Natural killer cell (primary cell): ENCODE measurements at regions not wholly inside any gene's neighbourhood (a gene's known extent, or its start where the extent isn't known, plus 50 kb on each side); places are given as distances from the start of the nearest gene placed in this dataset.

Experiments
- ATAC-seq, 3 donors: fragments of 150-1000 bp in 2 of 3; fragments of 200-7000 bp in 1 of 3; cut with Tn5 transposase; 1 replicate in 1 of 3; 2 replicates in 2 of 3; pipeline ENCODE4 v1.10.0; 2021; ENCODE audit warnings: mild to moderate bottlenecking in 2 of 3, moderate library complexity in 2 of 3
- DNase-seq, 2 donors: peaks; one replicate each; pipeline versions ENCODE4 v3.0.0 to v3.0.0-alpha.2; 2013 to 2021; ENCODE audit warnings: mixed read lengths in 1 of 2
- H3K27ac ChIP-seq: one replicate; pipeline ENCODE4 v1.5.1; 2013; ENCODE audit warnings: mild to moderate bottlenecking, low read length
- H3K27me3 ChIP-seq: one replicate; pipeline ENCODE4 v1.6.1; 2013; ENCODE audit warnings: low read length; ENCODE audit not compliant: control insufficient read depth, insufficient read depth
- H3K36me3 ChIP-seq: one replicate; pipeline ENCODE4 v1.6.1; 2013; ENCODE audit warnings: low read length; ENCODE audit not compliant: control insufficient read depth, insufficient read depth
- H3K4me1 ChIP-seq: one replicate; pipeline ENCODE4 v1.6.1; 2013; ENCODE audit warnings: low read length; ENCODE audit not compliant: control insufficient read depth, insufficient read depth
- H3K4me3 ChIP-seq: one replicate; pipeline ENCODE4 v1.5.1; 2013; ENCODE audit warnings: low read length
- H3K9me3 ChIP-seq: one replicate; pipeline ENCODE4 v1.6.1; 2013; ENCODE audit warnings: low read length; ENCODE audit not compliant: control insufficient read depth, insufficient read depth
- H3K27ac Mint-ChIP-seq, 2 donors: one replicate each; pipeline ENCODE4 v1.8.0; 2022; ENCODE audit warnings: mild to moderate bottlenecking in 2 of 2, mixed read lengths in 2 of 2, moderate library complexity in 1 of 2
- H3K27me3 Mint-ChIP-seq, 2 donors: one replicate each; pipeline ENCODE4 v1.8.0; 2022; ENCODE audit warnings: low read depth in 2 of 2, mixed read lengths in 2 of 2
- H3K36me3 Mint-ChIP-seq: one replicate; pipeline ENCODE4 v1.8.0; 2022; ENCODE audit warnings: mixed read lengths
- H3K4me1 Mint-ChIP-seq, 2 donors: one replicate each; pipeline ENCODE4 v1.8.0; 2022; ENCODE audit warnings: mixed read lengths in 2 of 2
- H3K4me3 Mint-ChIP-seq: one replicate; pipeline ENCODE4 v1.8.0; 2022; ENCODE audit warnings: mild to moderate bottlenecking, moderate library complexity, mixed read lengths
- H3K9me3 Mint-ChIP-seq, 2 donors: one replicate each; pipeline ENCODE4 v1.8.0; 2022; ENCODE audit warnings: mixed read lengths in 2 of 2
- WGBS: methylation state at CpG from one replicate; pipeline ENCODE4 v1.1.7; 2013; ENCODE audit warnings: missing lambda C conversion rate; ENCODE audit not compliant: insufficient coverage; 5-methylcytosine and 5-hydroxymethylcytosine counted together
- intact Hi-C: fragments of 100-400 bp; cut with micrococcal nuclease; formaldehyde crosslinking; loops from one replicate; pipeline ENCODE4 v1.14.2; 2022
- TF ChIP-seq, protein P1 (sequence below): fragments of 200-600 bp; IDR thresholded peaks from one replicate; pipeline ENCODE4 v1.8.0; 2022; ENCODE audit warnings: antibody characterized with exemption

DNA sequence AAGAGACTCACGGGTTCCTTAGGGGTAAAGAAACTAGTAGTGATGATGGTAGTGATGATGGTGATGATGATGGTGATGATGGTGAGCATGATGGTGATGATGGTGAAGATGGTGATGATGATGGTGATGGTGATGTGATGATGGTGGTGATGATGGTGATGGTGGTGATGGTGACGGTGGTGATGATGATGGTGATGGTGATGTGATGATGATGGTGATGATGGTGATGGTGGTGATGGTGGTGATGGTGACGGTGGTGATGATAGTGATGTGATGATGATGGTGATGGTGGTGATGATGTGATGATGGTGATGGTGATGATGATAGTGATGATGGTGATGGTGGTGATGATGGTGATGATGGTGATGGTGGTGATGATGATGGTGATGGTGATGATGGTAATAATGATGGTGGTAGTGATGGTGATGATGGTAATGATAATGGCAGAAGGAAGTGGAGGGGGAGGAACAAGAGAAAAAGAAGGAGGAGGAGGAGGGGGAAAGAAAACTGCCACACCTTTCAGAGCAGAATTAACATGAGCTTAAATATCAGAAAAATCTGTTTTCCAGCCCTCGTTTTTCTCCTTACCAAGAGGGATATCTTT is 85.5 kb downstream of the FZD10 start:
- H3K4me3 ChIP-seq: no peak overlapping the region
- H3K27ac ChIP-seq: no peak overlapping the region
- no peaks in the 10 kb centered on the region for H3K27me3 ChIP-seq
- TF ChIP-seq, protein P1, sequence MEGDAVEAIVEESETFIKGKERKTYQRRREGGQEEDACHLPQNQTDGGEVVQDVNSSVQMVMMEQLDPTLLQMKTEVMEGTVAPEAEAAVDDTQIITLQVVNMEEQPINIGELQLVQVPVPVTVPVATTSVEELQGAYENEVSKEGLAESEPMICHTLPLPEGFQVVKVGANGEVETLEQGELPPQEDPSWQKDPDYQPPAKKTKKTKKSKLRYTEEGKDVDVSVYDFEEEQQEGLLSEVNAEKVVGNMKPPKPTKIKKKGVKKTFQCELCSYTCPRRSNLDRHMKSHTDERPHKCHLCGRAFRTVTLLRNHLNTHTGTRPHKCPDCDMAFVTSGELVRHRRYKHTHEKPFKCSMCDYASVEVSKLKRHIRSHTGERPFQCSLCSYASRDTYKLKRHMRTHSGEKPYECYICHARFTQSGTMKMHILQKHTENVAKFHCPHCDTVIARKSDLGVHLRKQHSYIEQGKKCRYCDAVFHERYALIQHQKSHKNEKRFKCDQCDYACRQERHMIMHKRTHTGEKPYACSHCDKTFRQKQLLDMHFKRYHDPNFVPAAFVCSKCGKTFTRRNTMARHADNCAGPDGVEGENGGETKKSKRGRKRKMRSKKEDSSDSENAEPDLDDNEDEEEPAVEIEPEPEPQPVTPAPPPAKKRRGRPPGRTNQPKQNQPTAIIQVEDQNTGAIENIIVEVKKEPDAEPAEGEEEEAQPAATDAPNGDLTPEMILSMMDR: no peak
- ATAC-seq (no peak), DNase-seq (no peak)
- no peak overlapping the region for H3K4me3 Mint-ChIP-seq
- no peaks in the 10 kb centered on the region for H3K27me3 Mint-ChIP-seq
- H3K27ac Mint-ChIP-seq: no peak overlapping the region
- no peaks in the 10 kb centered on the region for H3K4me1 ChIP-seq
- no peaks in the 10 kb centered on the region for H3K36me3 ChIP-seq
- intact Hi-C loops: no loop called here
- H3K36me3 Mint-ChIP-seq: no peaks in the 10 kb centered on the region
- H3K9me3 Mint-ChIP-seq: peaks cover 0 to 5% of the 10 kb centered on the region in 2 donors
- H3K9me3 ChIP-seq: peaks cover 3% of the 10 kb centered on the region
- 82% methylated on average over 4 of the region's 4 CpGs for WGBS
- no peaks in the 10 kb centered on the region for H3K4me1 Mint-ChIP-seq

DNA sequence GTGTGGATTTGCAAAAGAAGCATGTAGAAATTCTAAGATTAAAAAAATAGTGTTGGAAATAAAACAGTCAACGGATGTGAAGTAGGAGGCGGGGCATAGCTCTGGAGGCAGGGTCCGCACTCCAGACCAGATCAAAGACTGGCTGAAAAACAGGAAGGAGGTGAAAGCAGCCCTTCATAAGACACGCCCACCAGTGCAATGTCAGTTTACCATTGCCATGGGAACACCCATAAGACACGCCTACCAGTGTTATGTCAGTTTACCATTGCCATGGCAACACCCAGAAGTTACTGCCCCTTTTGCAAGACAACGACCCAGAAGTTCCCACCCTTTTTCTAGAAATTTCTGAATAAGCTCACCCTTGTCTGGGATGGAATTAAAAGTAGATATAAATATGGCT is 87.1 kb downstream of the FZD10 start:
- Histone ChIP-seq H3K27ac (no peak overlapping the region), H3K9me3 (peaks cover 3% of the 10 kb centered on the region), H3K36me3 (no peaks in the 10 kb centered on the region), H3K27me3 (no peaks in the 10 kb centered on the region), H3K4me1 (no peaks in the 10 kb centered on the region), H3K4me3 (no peak overlapping the region)
- intact Hi-C loops: no loop called here
- Mint-ChIP-seq H3K9me3 (peaks cover 0 to 5% of the 10 kb centered on the region in 2 donors), H3K27ac (no peak overlapping the region), H3K4me3 (no peak overlapping the region), H3K4me1 (no peaks in the 10 kb centered on the region), H3K27me3 (no peaks in the 10 kb centered on the region), H3K36me3 (no peaks in the 10 kb centered on the region)
- DNase-seq (no peak), ATAC-seq (no peak)
- WGBS: 87% methylated on average over 5 of the region's 6 CpGs
- TF ChIP-seq, protein P1: no peak

DNA sequence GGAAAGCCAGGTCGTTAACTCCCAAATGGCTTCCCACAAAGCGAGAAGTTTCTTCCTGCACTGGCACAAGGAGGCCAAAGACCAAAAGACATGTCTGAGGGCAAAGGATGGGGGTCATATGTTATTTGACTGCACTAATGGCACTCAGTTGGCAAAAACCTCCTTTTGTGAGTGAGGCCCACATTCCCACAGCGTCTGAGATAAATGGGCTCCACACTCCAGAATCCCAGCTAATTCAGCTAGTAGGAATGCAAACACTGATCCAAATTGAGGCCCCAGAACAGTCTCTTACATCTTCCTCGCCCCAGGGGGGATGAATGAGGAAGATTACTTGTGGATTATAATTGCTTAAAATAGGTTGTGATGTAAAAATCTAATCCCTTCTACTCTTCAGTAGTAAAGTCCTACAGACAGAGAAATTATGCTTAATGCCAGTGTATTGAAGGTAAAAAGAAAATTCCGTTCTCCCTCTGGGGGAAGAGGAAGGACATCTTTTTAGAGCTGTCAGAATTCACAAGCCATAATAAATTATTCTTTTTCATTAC is 86.4 kb upstream of the PIWIL1 start:
- no peaks in the 10 kb centered on the region for H3K27me3 Mint-ChIP-seq
- Histone ChIP-seq H3K27ac (no peak overlapping the region), H3K4me1 (no peaks in the 10 kb centered on the region), H3K36me3 (no peaks in the 10 kb centered on the region), H3K27me3 (no peaks in the 10 kb centered on the region), H3K4me3 (no peak overlapping the region), H3K9me3 (peaks cover 3% of the 10 kb centered on the region)
- no peaks in the 10 kb centered on the region for H3K36me3 Mint-ChIP-seq
- WGBS: 59% methylated on average over 3 of the region's 5 CpGs
- H3K4me1 Mint-ChIP-seq: no peaks in the 10 kb centered on the region
- TF ChIP-seq, protein P1: no peak
- no peak overlapping the region for H3K4me3 Mint-ChIP-seq
- DNase-seq: no peak
- ATAC-seq: no peak
- intact Hi-C loops: no loop called here
- H3K27ac Mint-ChIP-seq: no peak overlapping the region
- peaks cover 0 to 5% of the 10 kb centered on the region in 2 donors for H3K9me3 Mint-ChIP-seq

DNA sequence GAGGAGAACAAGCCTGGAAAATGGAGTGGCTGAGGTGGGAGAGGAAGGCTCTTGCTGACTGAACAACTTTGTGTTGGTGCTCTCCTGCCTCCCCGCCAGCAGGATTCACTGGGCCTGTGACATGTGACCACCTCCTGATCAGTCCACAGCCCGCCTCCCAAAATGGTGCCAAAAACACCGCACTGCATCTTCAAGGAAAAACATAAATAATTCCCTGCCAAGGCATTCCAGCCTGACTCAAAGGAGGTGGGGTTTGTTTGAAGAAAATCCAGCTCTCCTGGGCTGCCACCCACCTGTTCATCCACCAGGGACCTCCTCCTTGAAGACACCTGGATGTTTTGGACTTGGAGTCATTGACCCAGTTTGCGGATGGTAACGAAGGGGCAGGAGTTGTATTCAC is 83.8 kb upstream of the PIWIL1 start:
- no peaks in the 10 kb centered on the region for H3K9me3 Mint-ChIP-seq
- no peak overlapping the region for H3K27ac Mint-ChIP-seq
- no peak overlapping the region for H3K27ac ChIP-seq
- no peaks in the 10 kb centered on the region for H3K4me1 ChIP-seq
- TF ChIP-seq, protein P1: no peak
- H3K4me1 Mint-ChIP-seq: no peaks in the 10 kb centered on the region
- H3K27me3 Mint-ChIP-seq: no peaks in the 10 kb centered on the region
- H3K4me3 ChIP-seq: no peak overlapping the region
- H3K36me3 ChIP-seq: no peaks in the 10 kb centered on the region
- intact Hi-C loops: no loop called here
- H3K27me3 ChIP-seq: no peaks in the 10 kb centered on the region
- H3K36me3 Mint-ChIP-seq: no peaks in the 10 kb centered on the region
- H3K9me3 ChIP-seq: peaks cover 3% of the 10 kb centered on the region
- WGBS: 98% methylated on average over 5 of the region's 5 CpGs
- DNase-seq (no peak), ATAC-seq (no peak)
- H3K4me3 Mint-ChIP-seq: no peak overlapping the region
